ENCODE measurements at regions not wholly inside any gene's neighbourhood (a gene's known extent, or its start where the extent isn't known, plus 50 kb on each side); places are given as distances from the start of the nearest gene placed in this dataset.

DNA sequence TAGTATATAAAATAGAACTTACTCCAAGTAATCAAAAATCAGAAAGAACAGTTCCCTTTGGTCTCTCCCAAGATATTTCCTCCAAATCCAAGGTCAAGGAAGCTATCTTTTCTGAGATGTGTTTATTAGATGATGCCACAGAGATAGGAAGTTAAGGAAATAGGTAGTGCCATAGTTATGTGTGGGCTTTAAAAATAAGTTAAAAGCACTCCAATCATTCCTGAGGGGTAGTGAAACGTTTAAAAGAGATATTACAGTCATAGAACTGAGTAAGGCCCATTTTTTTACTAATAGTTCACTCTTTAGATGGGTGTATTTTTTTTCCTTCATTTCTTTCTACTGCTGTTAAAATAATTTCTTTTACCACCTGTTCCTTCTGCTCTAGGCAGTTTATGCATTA, 1630.9 kb upstream of the SEL1L start:
- H3K27me3 ChIP-seq (ENCODE audit: insufficient read depth, low read length) = no peaks in the 10 kb centered on the region
- H3K27ac ChIP-seq (ENCODE audit: low read depth, low read length, poor library complexity, severe bottlenecking) = no peak overlapping the region
- no peak overlapping the region for H3K9ac ChIP-seq (ENCODE audit: low read length)
- TF ChIP-seq CTCF (IDR thresholded peaks at IDR 0.05; ENCODE audit: low read length) = no peak
- no peaks in the 10 kb centered on the region for H3K79me2 ChIP-seq (ENCODE audit: insufficient read depth, low read length)
- H3K9me3 ChIP-seq (ENCODE audit: low read length) = no peaks in the 10 kb centered on the region
- no peaks in the 10 kb centered on the region for H3K4me1 ChIP-seq (ENCODE audit: insufficient read depth, low read length, severe bottlenecking)
- H3F3A ChIP-seq (ENCODE audit: insufficient read depth, low read length) = no peaks in the 10 kb centered on the region
- H4K20me1 ChIP-seq (ENCODE audit: insufficient read depth, low read length) = no peaks in the 10 kb centered on the region
- no peaks in the 10 kb centered on the region for H3K36me3 ChIP-seq (ENCODE audit: insufficient read depth, low read length)
- no peak overlapping the region for H3K4me2 ChIP-seq (ENCODE audit: low read length)
- H3K4me3 ChIP-seq (ENCODE audit: low read depth, low read length, poor library complexity, severe bottlenecking) = no peak overlapping the region
- H3K9me2 ChIP-seq (ENCODE audit: low read depth, low read length) = no peaks in the 10 kb centered on the region
- no peak overlapping the region for H2AFZ ChIP-seq (ENCODE audit: low read length)

GRCh38 chr14:83170165-83170564, 1636.5 kb upstream of the SEL1L start:
- Histone ChIP-seq H3K79me2 (ENCODE audit: insufficient read depth, low read length) (no peaks in the 10 kb centered on the region), H3K36me3 (ENCODE audit: insufficient read depth, low read length) (no peaks in the 10 kb centered on the region), H3K4me1 (ENCODE audit: insufficient read depth, low read length, severe bottlenecking) (no peaks in the 10 kb centered on the region)

GRCh38 chr14:83171761-83172160, 1638.1 kb upstream of the SEL1L start:
- Histone ChIP-seq H3K79me2 (ENCODE audit: insufficient read depth, low read length) (no peaks in the 10 kb centered on the region), H3K36me3 (ENCODE audit: insufficient read depth, low read length) (no peaks in the 10 kb centered on the region), H3K4me3 (ENCODE audit: low read depth, low read length, poor library complexity, severe bottlenecking) (no peak overlapping the region), H3K4me2 (ENCODE audit: low read length) (no peak overlapping the region), H3K27me3 (ENCODE audit: insufficient read depth, low read length) (no peaks in the 10 kb centered on the region), H3K9ac (ENCODE audit: low read length) (no peak overlapping the region), H3K9me2 (ENCODE audit: low read depth, low read length) (no peaks in the 10 kb centered on the region), H2AFZ (ENCODE audit: low read length) (no peak overlapping the region), H4K20me1 (ENCODE audit: insufficient read depth, low read length) (no peaks in the 10 kb centered on the region), H3F3A (ENCODE audit: insufficient read depth, low read length) (no peaks in the 10 kb centered on the region), H3K4me1 (ENCODE audit: insufficient read depth, low read length, severe bottlenecking) (no peaks in the 10 kb centered on the region), H3K27ac (ENCODE audit: low read depth, low read length, poor library complexity, severe bottlenecking) (no peak overlapping the region), H3K9me3 (ENCODE audit: low read length) (no peaks in the 10 kb centered on the region)
- TF ChIP-seq CTCF (IDR thresholded peaks at IDR 0.05; ENCODE audit: low read length) (no peak), EZH2 (IDR thresholded peaks at IDR 0.05; ENCODE audit: borderline replicate concordance, low read length) (no peak)

More at GRCh38 chr14:83170165-83170564, 1636.5 kb upstream of the SEL1L start:
- no peak overlapping the region for H3K9ac ChIP-seq (ENCODE audit: low read length)
- no peaks in the 10 kb centered on the region for H3K27me3 ChIP-seq (ENCODE audit: insufficient read depth, low read length)
- H3K4me3 ChIP-seq (ENCODE audit: low read depth, low read length, poor library complexity, severe bottlenecking) = no peak overlapping the region
- no peaks in the 10 kb centered on the region for H3K9me2 ChIP-seq (ENCODE audit: low read depth, low read length)
- no peaks in the 10 kb centered on the region for H4K20me1 ChIP-seq (ENCODE audit: insufficient read depth, low read length)
- no peaks in the 10 kb centered on the region for H3F3A ChIP-seq (ENCODE audit: insufficient read depth, low read length)
- no peak overlapping the region for H2AFZ ChIP-seq (ENCODE audit: low read length)
- H3K4me2 ChIP-seq (ENCODE audit: low read length) = no peak overlapping the region
- no peaks in the 10 kb centered on the region for H3K9me3 ChIP-seq (ENCODE audit: low read length)
- TF ChIP-seq CTCF (IDR thresholded peaks at IDR 0.05; ENCODE audit: low read length) (no peak), EZH2 (IDR thresholded peaks at IDR 0.05; ENCODE audit: borderline replicate concordance, low read length) (no peak)
- no peak overlapping the region for H3K27ac ChIP-seq (ENCODE audit: low read depth, low read length, poor library complexity, severe bottlenecking)
